Tibial nerve (tissue), 4 donors: ENCODE measurements at regions not wholly inside any gene's neighbourhood (a gene's known extent, or its start where the extent isn't known, plus 50 kb on each side); places are given as distances from the start of the nearest gene placed in this dataset.

Experiments
- EP300 ChIP-seq, 2 donors: sonication (generic); formaldehyde crosslinking; IDR thresholded peaks; one replicate each; pipeline ENCODE4 v1.6.1; 2017; ENCODE audit warnings: antibody characterized with exemption in 2 of 2, mild to moderate bottlenecking in 1 of 2
- POLR2A ChIP-seq, 2 donors: fragments of 450-650 bp; IDR thresholded peaks; one replicate each; pipeline ENCODE4 v1.6.1; 2017; ENCODE audit warnings: antibody characterized with exemption in 2 of 2, mild to moderate bottlenecking in 2 of 2, moderate library complexity in 2 of 2
- TF ChIP-seq, protein P1 (sequence below), 5 experiments: fragments of 200-600 bp in 3 of 5; fragments of 450-650 bp in 2 of 5; sonication (generic) in 3 of 5; IDR thresholded peaks; one replicate each; pipeline ENCODE4 v1.5.1; 2016 to 2019; ENCODE audit warnings: antibody characterized with exemption in 5 of 5, mild to moderate bottlenecking in 3 of 5, moderate library complexity in 2 of 5

DNA sequence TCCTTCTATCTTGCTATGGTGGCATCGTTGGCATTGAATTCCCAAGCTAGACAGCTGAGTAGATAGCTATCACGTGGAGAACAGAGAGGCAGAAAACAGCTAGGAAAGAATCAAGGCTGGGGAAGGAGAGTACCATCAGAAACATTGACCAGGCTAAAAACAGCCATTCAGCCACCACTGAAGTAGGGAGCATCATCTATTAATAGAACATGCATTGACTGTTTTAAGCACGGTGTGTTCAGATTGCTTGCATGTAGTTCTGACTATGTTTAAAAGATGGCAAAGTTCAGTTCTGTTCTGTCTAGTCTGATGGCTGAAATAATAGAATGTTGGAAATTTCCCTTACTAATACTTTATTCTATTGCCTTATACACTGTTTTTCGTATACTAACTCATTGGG, 413.0 kb downstream of the GABRB3 start:
- TF ChIP-seq, protein P1, sequence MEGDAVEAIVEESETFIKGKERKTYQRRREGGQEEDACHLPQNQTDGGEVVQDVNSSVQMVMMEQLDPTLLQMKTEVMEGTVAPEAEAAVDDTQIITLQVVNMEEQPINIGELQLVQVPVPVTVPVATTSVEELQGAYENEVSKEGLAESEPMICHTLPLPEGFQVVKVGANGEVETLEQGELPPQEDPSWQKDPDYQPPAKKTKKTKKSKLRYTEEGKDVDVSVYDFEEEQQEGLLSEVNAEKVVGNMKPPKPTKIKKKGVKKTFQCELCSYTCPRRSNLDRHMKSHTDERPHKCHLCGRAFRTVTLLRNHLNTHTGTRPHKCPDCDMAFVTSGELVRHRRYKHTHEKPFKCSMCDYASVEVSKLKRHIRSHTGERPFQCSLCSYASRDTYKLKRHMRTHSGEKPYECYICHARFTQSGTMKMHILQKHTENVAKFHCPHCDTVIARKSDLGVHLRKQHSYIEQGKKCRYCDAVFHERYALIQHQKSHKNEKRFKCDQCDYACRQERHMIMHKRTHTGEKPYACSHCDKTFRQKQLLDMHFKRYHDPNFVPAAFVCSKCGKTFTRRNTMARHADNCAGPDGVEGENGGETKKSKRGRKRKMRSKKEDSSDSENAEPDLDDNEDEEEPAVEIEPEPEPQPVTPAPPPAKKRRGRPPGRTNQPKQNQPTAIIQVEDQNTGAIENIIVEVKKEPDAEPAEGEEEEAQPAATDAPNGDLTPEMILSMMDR (IDR thresholded peaks at IDR 0.05): no peak
- no peak for TF ChIP-seq EP300 (IDR thresholded peaks at IDR 0.05)
- no peak for TF ChIP-seq POLR2A (IDR thresholded peaks at IDR 0.05)
